GM18505 (cell line): ENCODE measurements at regions not wholly inside any gene's neighbourhood (a gene's known extent, or its start where the extent isn't known, plus 50 kb on each side); places are given as distances from the start of the nearest gene placed in this dataset.

Experiments used
- ATAC-seq: cut with Tn5 transposase; IDR thresholded peaks from one replicate; pipeline ENCODE4 v1.9.1; 2021; ENCODE audit not compliant: unreplicated experiment
- POLR2A ChIP-seq: IDR thresholded peaks from 4 replicates; pipeline ENCODE4 v1.6.1; 2011; ENCODE audit warnings: borderline replicate concordance; ENCODE audit not compliant: insufficient read depth, insufficient read length; ENCODE audit errors: extremely low read depth

- no peak for ATAC-seq
- TF ChIP-seq POLR2A: no peak
Observed at GRCh38 chr6:19470333-19470732, 366.8 kb upstream of the ID4 start.

DNA sequence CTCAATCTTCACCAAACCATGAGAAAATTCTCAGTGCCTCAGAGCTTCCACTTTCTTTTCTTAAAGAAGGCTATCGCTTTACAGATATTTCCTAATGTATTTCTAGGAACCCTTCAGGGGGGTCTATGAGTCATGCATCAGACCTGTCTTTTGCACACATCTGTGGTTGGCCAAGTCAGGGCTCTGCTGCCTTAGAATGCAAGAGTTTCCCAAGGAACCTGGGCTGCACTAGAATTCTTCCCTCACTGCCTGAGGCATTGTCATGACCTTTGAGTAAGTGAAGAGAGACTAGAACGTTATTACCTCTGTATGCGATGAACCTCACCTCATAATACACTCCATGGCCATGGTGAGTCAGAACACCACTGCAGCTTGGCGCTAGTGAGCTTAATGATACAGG, 365.0 kb upstream of the ID4 start:
- TF ChIP-seq POLR2A: no peak
- no peak for ATAC-seq

GRCh38 chr6:19472850-19473249, 364.3 kb upstream of the ID4 start:
- ATAC-seq: no peak

GRCh38 chr6:19477563-19477962, 359.6 kb upstream of the ID4 start:
- no peak for ATAC-seq
- no peak for TF ChIP-seq POLR2A

More at GRCh38 chr6:19472850-19473249, 364.3 kb upstream of the ID4 start:
- TF ChIP-seq POLR2A: no peak

GRCh38 chr6:19478273-19478672, 358.9 kb upstream of the ID4 start:
- TF ChIP-seq POLR2A: no peak
- ATAC-seq: no peak

GRCh38 chr6:19478992-19479391, 358.2 kb upstream of the ID4 start:
- TF ChIP-seq POLR2A: no peak
- no peak for ATAC-seq

DNA sequence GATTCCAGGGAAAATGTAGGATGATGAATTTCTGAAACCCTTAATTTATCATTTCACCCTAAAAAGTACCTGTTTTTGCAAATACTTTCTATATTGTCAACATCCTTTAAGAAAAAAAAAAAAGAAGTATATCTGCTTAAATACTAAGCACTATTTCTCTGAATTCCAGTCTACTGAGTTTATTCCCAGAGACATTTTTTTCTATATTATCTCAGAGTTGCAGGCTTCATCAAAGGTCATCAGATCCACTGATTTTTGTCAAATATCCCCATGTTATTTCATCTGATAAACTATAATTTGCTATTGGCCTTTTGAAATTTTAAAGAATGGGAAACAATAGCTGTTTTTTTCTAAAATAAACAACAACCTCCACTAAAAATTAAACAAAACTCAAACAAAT, 357.6 kb upstream of the ID4 start:
- ATAC-seq: no peak
- no peak for TF ChIP-seq POLR2A

DNA sequence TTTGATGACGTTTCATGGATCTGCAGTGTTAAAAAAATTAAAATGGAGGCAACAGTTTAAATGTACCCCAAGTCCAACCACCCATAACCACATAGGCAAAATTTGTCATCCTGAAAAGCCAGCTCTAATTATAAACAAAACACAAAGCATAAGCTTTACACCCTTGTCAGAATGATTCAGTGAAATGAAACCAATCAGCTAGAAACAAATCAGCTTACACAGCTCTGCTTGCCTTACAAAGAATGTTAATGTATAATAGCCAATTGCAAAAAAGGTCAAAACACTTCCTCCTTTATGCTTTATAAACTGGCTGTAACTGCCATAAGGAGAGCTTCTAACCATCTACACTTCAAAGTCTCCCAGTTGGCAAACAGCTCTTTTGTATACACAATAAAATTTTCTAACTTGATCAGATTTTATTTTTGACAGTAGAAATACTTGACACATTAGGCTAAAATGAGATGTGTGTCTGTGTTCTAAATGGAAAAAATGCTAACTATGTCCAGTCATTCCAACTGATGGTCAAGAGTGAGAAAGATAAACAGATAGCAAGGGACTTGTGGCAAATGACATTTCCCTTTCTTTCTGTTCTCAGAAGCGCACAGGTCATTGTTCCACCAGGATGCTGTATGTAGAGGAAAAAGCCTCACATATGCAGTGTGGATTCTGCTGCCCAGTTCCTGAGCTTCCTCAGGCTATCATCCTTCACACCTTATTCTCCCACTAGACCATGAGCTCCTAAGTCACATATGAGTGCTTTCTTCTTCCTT, 344.3 kb upstream of the ID4 start:
- no peak for ATAC-seq
- TF ChIP-seq POLR2A: no peak

DNA sequence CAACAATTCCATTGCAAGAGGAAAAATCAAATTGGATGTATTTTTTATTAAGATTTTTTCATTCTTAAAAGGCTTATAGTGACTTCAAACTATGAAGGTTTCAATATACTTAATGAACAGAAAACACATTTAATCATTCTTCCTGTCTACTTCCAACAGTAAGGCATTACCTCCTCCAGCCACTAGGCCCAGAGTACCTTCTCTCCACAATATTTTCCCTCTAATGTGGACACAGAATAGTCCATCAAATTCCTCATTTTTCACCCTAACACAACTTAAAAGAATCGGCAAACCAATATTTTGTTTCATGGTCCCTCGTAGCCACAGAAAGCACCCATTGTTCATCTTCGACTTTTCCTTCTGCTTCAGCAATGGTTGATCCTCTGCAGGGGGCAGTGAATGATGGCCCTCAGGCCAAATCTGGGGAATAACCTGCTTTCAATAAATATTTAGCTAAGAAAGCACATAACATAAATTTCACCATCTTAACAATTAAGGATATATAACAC, 335.4 kb upstream of the ID4 start:
- ATAC-seq: no peak
- TF ChIP-seq POLR2A: no peak

GRCh38 chr6:19502301-19502700, 334.9 kb upstream of the ID4 start:
- no peak for ATAC-seq
- no peak for TF ChIP-seq POLR2A

DNA sequence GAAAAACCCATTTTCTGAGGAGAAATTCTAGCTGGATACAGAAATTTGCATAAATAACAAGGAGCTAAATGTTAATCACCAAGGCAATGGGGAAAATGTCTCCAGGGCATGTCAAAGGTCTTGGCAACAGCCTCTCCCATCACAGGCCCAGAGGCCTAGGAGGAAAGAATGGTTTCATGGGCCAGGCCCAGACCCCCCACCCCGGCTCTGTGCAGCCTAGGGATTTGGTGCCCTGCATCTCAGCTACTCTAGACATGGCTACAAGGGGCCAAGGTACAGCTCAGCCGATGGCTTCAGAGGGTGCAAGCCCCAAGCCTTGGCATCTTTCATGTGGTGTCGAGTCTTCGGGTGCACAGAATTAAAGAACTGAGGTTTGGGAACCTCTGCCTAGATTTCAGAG, 321.2 kb upstream of the ID4 start:
- no peak for ATAC-seq
- no peak for TF ChIP-seq POLR2A

GRCh38 chr6:19519941-19520340, 317.2 kb upstream of the ID4 start:
- no peak for ATAC-seq
- TF ChIP-seq POLR2A: no peak

DNA sequence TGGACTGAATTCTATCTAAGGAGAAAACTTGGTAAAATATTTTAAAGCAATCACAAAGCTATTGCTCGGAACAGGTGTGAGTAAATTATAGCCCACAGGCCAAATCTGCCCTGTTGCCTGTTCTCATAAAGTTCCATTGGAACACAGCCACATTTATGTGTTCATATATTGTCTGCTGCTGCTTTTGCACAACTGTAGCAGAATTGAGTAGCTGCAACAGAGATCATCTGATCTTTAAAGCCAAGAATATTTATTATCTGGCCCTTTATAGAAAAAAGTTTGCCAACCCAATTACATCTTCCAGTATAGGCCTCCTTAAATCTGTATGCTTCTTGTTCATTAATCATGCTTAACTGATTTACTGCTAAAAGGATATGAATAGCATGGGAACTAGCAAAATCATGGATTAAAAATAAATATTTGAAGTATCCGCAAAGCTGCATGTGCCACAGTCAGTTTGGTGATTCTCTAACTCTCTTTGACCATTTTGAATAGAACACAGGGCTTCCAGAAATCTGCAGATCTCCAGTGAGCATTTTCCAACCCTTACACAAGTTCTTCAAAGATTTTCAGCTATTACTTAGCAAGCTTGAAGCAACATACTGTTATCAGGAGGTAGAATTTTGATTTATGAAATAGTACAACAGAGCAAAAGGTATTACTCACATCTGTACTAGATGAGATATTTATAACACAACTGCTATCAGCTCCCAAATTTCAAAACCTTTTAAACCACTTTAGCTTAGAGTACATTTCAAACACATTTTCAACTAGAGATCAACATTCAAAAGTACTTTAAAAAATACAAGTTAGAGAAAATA, 312.6 kb upstream of the ID4 start:
- TF ChIP-seq POLR2A: no peak
- no peak for ATAC-seq

DNA sequence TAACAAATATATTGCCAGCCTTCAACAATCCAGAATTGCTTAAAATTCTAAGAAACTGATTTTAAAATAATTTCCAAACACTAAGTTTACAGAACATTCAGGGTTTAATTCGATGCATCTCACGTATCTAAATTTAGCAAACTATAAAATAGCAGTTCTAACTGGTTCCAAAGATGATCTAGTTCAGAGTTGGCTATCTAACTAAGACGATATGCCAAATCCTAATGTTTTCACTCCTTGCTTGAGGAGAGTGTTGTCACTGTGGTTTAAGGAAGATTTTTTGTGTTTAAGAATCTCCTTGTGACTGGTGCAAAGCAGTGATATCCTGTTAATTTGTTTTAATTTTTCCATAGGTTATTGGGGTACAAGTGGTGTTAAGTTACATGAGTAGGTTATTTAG, 311.5 kb upstream of the ID4 start:
- no peak for TF ChIP-seq POLR2A
- no peak for ATAC-seq
